IPS DF 4.7 (cell line): ENCODE measurements at regions not wholly inside any gene's neighbourhood (a gene's known extent, or its start where the extent isn't known, plus 50 kb on each side); places are given as distances from the start of the nearest gene placed in this dataset.

ENCODE experiments used
- DNase-seq: peaks from one replicate; pipeline ENCODE4 v3.0.0-alpha.2; 2013; ENCODE audit warnings: low spot score; ENCODE audit errors: extremely low read depth

DNA sequence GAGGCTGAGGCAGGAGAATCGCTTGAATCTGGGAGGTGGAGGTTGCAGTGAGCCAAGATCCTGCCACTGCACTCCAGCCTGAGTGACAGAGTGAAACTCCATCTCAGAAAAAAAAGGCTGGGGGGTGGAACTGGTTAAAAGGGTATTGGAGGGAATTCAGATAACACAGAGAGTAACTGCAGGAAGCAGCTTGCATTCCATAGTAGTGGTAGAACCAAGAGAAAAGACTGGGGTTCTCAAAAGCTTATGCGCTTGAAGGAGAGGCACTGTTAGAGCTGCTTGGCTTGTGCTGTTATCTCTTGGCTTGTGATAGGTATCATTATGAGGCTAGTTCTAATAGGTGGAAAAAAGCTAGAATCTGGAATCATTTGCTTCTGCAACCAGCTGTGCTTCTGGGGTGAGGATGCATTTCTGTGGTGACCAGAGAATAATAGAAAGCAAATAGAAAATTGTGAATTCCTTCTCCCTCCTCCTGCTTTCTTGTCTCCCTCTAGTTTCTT is 91.2 kb upstream of the ELOVL6 start:
- DNase-seq = no peak

- DNase-seq = no peak
Observed at GRCh38 chr4:110287130-110287529, 88.7 kb upstream of the ELOVL6 start.

DNA sequence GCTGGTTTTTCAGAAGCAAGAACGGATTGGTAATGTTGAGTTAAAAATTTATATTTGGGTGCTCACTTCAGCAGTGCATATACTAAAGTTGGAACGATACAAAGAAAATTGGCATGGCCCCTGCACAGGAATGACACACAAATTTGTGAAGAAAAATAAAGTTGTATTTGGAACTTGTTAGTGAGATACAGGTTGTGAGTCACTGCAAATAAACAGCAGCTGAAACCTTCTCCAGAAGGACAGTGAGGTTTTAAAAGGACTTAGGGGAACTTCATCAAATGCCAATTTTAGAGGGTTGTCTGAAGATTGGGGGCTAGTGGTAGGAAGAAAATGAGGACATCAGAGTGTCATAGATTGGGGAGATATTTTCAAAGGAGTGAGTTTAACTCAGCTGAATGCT is 79.7 kb upstream of the ELOVL6 start:
- DNase-seq = no peak

DNA sequence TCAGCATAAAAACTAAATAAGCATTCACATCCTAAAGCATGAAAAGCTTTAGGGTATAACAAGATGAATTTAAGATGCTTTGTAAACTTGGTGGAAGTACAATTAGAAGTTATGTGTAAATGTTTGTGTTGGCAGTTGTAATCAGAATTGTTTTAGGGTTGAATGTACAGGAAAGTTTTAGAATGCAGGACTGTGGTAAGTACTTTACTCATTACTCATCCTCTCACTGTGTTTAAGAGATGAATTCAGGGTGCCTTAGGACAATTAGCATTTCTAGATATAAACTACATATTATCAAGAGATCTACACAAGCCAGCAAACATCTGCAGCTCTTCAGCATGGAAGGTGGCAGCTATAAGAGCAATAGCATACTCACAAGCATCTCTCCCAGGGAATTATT is 77.5 kb upstream of the ELOVL6 start:
- DNase-seq = no peak

DNA sequence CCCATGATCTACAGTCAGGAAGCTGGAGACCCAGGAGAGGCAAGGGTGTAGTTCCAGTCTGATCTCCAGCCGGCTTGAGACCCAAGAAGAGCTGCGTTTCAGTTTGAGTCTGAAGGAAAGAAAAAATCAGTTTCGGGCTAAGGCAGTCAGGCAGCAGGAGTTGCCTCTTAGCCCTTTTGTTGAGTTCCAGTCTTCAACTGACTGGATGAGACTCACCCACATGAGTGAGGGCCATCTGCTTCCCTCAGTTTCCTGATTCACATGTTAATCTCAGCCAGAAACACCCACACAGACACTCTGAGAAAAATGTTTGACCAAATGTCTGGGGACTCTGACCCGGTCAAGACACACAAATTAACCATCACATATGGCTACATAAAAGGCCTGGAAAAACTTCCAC is 73.6 kb upstream of the ELOVL6 start:
- DNase-seq = no peak

- no peak for DNase-seq
Observed at GRCh38 chr4:110270492-110271197, 72.2 kb upstream of the ELOVL6 start.

DNA sequence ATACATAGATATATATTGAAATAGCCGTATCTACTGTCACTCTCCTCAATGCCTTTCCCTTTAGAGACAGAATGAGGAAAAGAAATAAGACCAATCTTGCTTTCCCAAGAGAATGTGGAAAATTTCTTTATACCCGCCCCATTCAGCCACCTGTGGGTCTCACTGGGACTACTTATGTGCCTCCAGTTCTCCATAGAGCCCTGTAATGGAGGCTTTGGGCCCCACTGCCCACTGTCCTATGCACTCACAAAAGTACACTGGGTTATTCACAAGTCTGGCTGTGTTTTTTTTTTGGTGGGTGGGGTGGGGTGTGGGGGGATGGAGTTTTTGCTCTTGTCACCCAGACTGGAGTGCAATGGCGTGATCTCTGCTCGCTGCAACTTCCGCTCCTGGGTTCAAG is 70.4 kb upstream of the ELOVL6 start:
- no peak for DNase-seq

DNA sequence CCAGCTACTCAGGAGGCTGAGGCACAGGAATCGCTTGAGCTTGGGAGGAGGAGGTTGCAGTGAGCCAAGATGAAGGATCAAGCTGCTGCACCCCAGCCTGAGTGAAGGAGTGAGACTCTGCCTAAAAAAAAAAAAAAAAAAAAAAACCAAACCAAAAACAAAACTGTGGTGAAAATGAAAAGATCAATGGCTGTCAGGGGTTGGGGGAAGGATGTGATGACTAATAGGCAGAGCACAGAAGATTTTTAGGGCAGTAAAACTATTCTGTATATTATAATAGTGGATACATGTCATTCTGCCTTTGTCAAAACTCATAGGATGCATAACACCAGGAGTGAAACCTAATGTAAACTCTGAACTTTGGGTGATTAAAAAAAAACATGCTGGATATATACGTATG is 69.9 kb upstream of the ELOVL6 start:
- DNase-seq = no peak

DNA sequence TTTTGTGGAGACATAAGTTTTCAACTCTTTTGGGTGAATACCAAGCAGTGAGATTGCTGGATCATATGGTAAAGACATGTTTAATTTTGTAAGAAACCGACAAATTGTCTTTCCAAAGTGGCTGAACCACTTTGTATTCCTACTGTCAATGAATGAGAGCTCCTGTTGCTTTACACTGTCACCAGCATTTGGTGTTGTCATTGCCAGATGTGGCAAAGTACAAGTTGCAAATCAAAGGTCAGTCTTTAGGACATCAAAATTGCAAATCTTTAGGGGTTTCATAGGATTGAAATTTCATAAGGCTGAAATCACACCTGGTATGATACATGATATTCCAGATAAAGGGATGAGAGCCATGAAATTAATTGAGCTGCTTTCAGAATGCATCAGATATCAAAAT is 67.7 kb upstream of the ELOVL6 start:
- no peak for DNase-seq

DNA sequence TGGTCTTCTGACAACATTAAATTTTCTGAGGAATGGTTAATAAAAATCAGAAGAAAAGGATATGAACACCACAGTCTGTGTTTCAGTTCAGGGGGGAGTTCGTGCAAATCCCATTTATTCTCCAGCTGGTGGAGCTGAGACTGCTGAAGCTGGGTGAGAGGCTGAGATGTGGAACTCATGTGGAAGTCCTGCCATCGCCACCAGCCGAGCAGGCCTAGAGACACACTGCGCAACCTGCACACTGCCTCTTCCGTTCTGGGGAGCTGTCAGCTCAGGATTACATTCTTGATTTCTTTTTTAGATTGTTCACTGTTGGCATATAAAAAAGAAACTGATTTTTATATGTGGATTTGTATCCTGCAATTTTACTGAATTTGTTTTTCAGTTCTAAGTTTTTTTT is 66.6 kb upstream of the ELOVL6 start:
- DNase-seq = no peak

DNA sequence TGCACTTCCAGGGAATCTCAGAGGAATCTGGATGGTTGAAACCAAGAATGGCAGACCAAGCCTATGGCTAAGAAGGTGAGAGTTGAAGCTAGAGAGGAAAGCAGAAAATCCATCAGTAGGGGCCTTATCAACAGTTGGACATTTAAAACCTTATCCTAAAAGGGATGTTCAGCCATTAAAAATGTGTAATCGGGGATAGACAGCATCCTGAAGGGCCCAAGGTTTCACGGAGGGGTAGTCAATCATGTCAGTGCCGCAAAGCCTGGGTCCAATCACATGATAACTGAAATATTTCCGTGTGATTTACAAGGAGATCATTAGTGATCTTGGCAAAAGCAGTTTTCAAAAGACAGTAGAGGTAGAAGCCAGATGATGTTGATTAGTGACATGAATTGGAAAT is 61.9 kb upstream of the ELOVL6 start:
- no peak for DNase-seq

DNA sequence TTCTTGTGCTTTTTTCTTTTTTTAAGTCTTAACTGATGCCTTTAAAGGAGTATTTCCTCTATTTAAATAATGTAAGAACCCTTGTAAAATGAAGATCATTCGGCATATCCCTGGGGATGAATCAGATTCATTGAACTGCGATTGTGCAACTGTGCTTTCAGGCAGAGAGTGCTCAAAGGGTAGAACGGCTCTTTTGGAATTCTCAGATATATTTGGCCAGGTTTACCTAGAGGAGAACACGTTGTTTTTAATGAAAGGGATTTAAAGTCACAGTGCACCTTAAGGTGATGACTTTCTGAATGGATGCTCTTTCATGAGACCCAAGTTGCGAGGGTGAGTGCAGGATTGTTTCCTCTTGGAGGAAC is 51.6 kb upstream of the ELOVL6 start:
- DNase-seq = no peak

GRCh38 chr4:110248831-110249253 is 50.4 kb upstream of the ELOVL6 start:
- no peak for DNase-seq
